Colonic mucosa (tissue), 4 donors: ENCODE measurements at regions not wholly inside any gene's neighbourhood (a gene's known extent, or its start where the extent isn't known, plus 50 kb on each side); places are given as distances from the start of the nearest gene placed in this dataset.

Experiments
- DNase-seq: peaks from one replicate; pipeline ENCODE4 v3.0.0-alpha.2; 2020
- H3K27ac ChIP-seq: fragments of 200-600 bp; one replicate; pipeline ENCODE4 v1.8.0; 2021
- H3K27me3 ChIP-seq: fragments of 200-600 bp; one replicate; pipeline ENCODE4 v1.8.0; 2021
- H3K36me3 ChIP-seq: fragments of 200-600 bp; one replicate; pipeline ENCODE4 v1.8.0; 2021
- H3K4me1 ChIP-seq: fragments of 200-600 bp; one replicate; pipeline ENCODE4 v1.8.0; 2021; ENCODE audit warnings: mild to moderate bottlenecking
- H3K4me3 ChIP-seq: fragments of 200-600 bp; one replicate; pipeline ENCODE4 v1.8.0; 2021
- H3K9ac ChIP-seq, 2 donors: one replicate each; pipeline ENCODE4 v1.7.0; 2013; ENCODE audit warnings: control low read depth in 2 of 2, low read depth in 2 of 2, low read length in 2 of 2
- H3K9me3 ChIP-seq: fragments of 200-600 bp; one replicate; pipeline ENCODE4 v1.8.0; 2021
- CTCF ChIP-seq: fragments of 200-600 bp; IDR thresholded peaks from one replicate; pipeline ENCODE4 v1.8.0; 2022; ENCODE audit warnings: antibody characterized with exemption, mild to moderate bottlenecking
- intact Hi-C: fragments of 100-400 bp; cut with DNase I; formaldehyde crosslinking; loops from one replicate; pipeline ENCODE4 v1.14.1; 2022
- donor health status: healthy.
- donor health status: DM: no; HTN: no; CAD: no.
- donor health status: DM: no; HTN: no; CAD: no.

GRCh38 chr5:175789670-175790069, 81.7 kb upstream of the CPLX2 start:
- Histone ChIP-seq H3K9ac (no peak overlapping the region), H3K27me3 (no peaks in the 10 kb centered on the region), H3K36me3 (no peaks in the 10 kb centered on the region), H3K4me3 (no peak overlapping the region), H3K9me3 (no peaks in the 10 kb centered on the region), H3K4me1 (no peaks in the 10 kb centered on the region), H3K27ac (no peak overlapping the region)
- intact Hi-C loops = no loop called here
- no peak for TF ChIP-seq CTCF
- DNase-seq = no peak

GRCh38 chr5:175790796-175791195, 80.6 kb upstream of the CPLX2 start:
- no peak for TF ChIP-seq CTCF
- intact Hi-C loops = no loop called here

GRCh38 chr5:175795959-175796358, 75.4 kb upstream of the CPLX2 start:
- no peak for TF ChIP-seq CTCF
- H3K9me3 ChIP-seq = no peaks in the 10 kb centered on the region
- no peak overlapping the region for H3K4me3 ChIP-seq
- intact Hi-C loops = no loop called here
- H3K9ac ChIP-seq = no peak overlapping the region
- H3K4me1 ChIP-seq = no peaks in the 10 kb centered on the region
- DNase-seq = no peak
- H3K36me3 ChIP-seq = no peaks in the 10 kb centered on the region
- H3K27me3 ChIP-seq = peaks cover 27% of the 10 kb centered on the region
- H3K27ac ChIP-seq = no peak overlapping the region

More at GRCh38 chr5:175790796-175791195, 80.6 kb upstream of the CPLX2 start:
- H3K4me1 ChIP-seq = no peaks in the 10 kb centered on the region
- H3K4me3 ChIP-seq = no peak overlapping the region
- no peak overlapping the region for H3K9ac ChIP-seq
- H3K36me3 ChIP-seq = no peaks in the 10 kb centered on the region
- no peak for DNase-seq
- no peaks in the 10 kb centered on the region for H3K9me3 ChIP-seq
- no peaks in the 10 kb centered on the region for H3K27me3 ChIP-seq
- H3K27ac ChIP-seq = no peak overlapping the region

- no peak for TF ChIP-seq CTCF
- peak; percentile 65 for DNase-seq
- H3K27ac ChIP-seq = no peak overlapping the region
- H3K4me1 ChIP-seq = no peaks in the 10 kb centered on the region
- intact Hi-C loops = no loop called here
- no peak overlapping the region for H3K9ac ChIP-seq
- peaks cover 27% of the 10 kb centered on the region for H3K27me3 ChIP-seq
- no peaks in the 10 kb centered on the region for H3K36me3 ChIP-seq
- peak overlapping the region; percentile 7 for H3K4me3 ChIP-seq
- H3K9me3 ChIP-seq = no peaks in the 10 kb centered on the region
Observed at GRCh38 chr5:175796536-175797499, 74.6 kb upstream of the CPLX2 start.

GRCh38 chr5:175797521-175798038, 73.8 kb upstream of the CPLX2 start:
- Histone ChIP-seq H3K4me3 (no peak overlapping the region), H3K27ac (no peak overlapping the region), H3K9ac (no peak overlapping the region), H3K27me3 (peaks cover 27% of the 10 kb centered on the region), H3K9me3 (no peaks in the 10 kb centered on the region), H3K36me3 (no peaks in the 10 kb centered on the region), H3K4me1 (no peaks in the 10 kb centered on the region)
- no peak for TF ChIP-seq CTCF
- no peak for DNase-seq
- intact Hi-C loops = no loop called here
